WTC11 (cell line): ENCODE measurements at regions not wholly inside any gene's neighbourhood (a gene's known extent, or its start where the extent isn't known, plus 50 kb on each side); places are given as distances from the start of the nearest gene placed in this dataset.

Experiments
- ATAC-seq: fragments of 200-7000 bp; cut with Tn5 transposase; 2 replicates; pipeline ENCODE4 v1.10.0; 2021; ENCODE audit warnings: mild to moderate bottlenecking, moderate library complexity
- CTCF ChIA-PET: fragments of 300-600 bp; sonication (Branson Sonifier 250); formaldehyde crosslinking; loops from one replicate; lab custom pipeline; 2021; ENCODE audit warnings: antibody characterized with exemption; lab: Charles Lee
- POLR2A ChIA-PET: fragments of 350-600 bp; sonication (Branson Sonifier 250); formaldehyde crosslinking; loops from one replicate; lab custom pipeline; 2021; ENCODE audit warnings: antibody characterized with exemption; lab: Charles Lee
- DNase-seq: peaks from one replicate; pipeline ENCODE4 v3.0.0; 2021; ENCODE audit warnings: low spot score
- H3K27ac Mint-ChIP-seq: 2 replicates; pipeline ENCODE4 v1.8.0; 2021; ENCODE audit warnings: mixed read lengths
- H3K27me3 Mint-ChIP-seq: 2 replicates; pipeline ENCODE4 v1.8.0; 2021; ENCODE audit warnings: low read depth, mild to moderate bottlenecking, moderate library complexity, mixed read lengths
- H3K36me3 Mint-ChIP-seq: 2 replicates; pipeline ENCODE4 v1.8.0; 2021; ENCODE audit warnings: mixed read lengths
- H3K4me1 Mint-ChIP-seq: 2 replicates; pipeline ENCODE4 v1.8.0; 2022; ENCODE audit warnings: mixed read lengths
- H3K4me3 Mint-ChIP-seq: 2 replicates; pipeline ENCODE4 v1.8.0; 2021; ENCODE audit warnings: mild to moderate bottlenecking, moderate library complexity, mixed read lengths
- H3K9me3 Mint-ChIP-seq: 2 replicates; pipeline ENCODE4 v1.8.0; 2021; ENCODE audit warnings: mixed read lengths
- CDX4 ChIP-seq: fragments of 250-450 bp; sonication (Bioruptor Pico); IDR thresholded peaks from 2 replicates; pipeline ENCODE4 v1.9.0; 2021; ENCODE audit warnings: moderate library complexity, mild to moderate bottlenecking, inconsistent platforms, borderline replicate concordance
- KAT7 ChIP-seq: sonication (generic); formaldehyde crosslinking; IDR thresholded peaks from 2 replicates; pipeline ENCODE4 v1.8.1; 2023; ENCODE audit warnings: missing genetic modification reagents, mild to moderate bottlenecking, borderline replicate concordance
- NR1H2 ChIP-seq: sonication (generic); formaldehyde crosslinking; IDR thresholded peaks from 2 replicates; pipeline ENCODE4 v1.9.0; 2021; ENCODE audit warnings: mild to moderate bottlenecking, moderate library complexity, missing genetic modification reagents
- RELA ChIP-seq: sonication (generic); formaldehyde crosslinking; IDR thresholded peaks from 2 replicates; pipeline ENCODE4 v1.8.1; 2022; ENCODE audit warnings: missing genetic modification reagents, mild to moderate bottlenecking, borderline replicate concordance
- SMAD4 ChIP-seq: sonication (generic); formaldehyde crosslinking; IDR thresholded peaks from 2 replicates; pipeline ENCODE4 v1.8.0; 2022; ENCODE audit warnings: mild to moderate bottlenecking, missing genetic modification reagents
- SP1 ChIP-seq: sonication (generic); formaldehyde crosslinking; conservative IDR thresholded peaks from 2 replicates; pipeline ENCODE4 v1.8.1; 2022; ENCODE audit warnings: missing genetic modification reagents
- TEAD1 ChIP-seq: sonication (generic); formaldehyde crosslinking; IDR thresholded peaks from 2 replicates; pipeline ENCODE4 v1.8.0; 2022; ENCODE audit warnings: mild to moderate bottlenecking, missing genetic modification reagents
- TP53 ChIP-seq: sonication (generic); formaldehyde crosslinking; IDR thresholded peaks from 2 replicates; pipeline ENCODE4 v1.8.1; 2023; ENCODE audit warnings: mild to moderate bottlenecking, missing genetic modification reagents
- ZNF425 ChIP-seq: fragments of 250-450 bp; sonication (Bioruptor Pico); conservative IDR thresholded peaks from 2 replicates; pipeline ENCODE4 v1.9.0; 2021; ENCODE audit warnings: mild to moderate bottlenecking
- ZNF671 ChIP-seq: fragments of 250-450 bp; sonication (Bioruptor Pico); IDR thresholded peaks from 2 replicates; pipeline ENCODE4 v1.8.0; 2021; ENCODE audit warnings: mild to moderate bottlenecking
- TF ChIP-seq, protein P1 (sequence below): sonication (generic); formaldehyde crosslinking; conservative IDR thresholded peaks from 2 replicates; pipeline ENCODE4 v1.8.1; 2023; ENCODE audit warnings: mild to moderate bottlenecking, low read depth, missing genetic modification reagents, moderate library complexity
- TF ChIP-seq, protein P2 (sequence below): sonication (generic); formaldehyde crosslinking; IDR thresholded peaks from 2 replicates; pipeline ENCODE4 v1.8.1; 2022; ENCODE audit warnings: mild to moderate bottlenecking, moderate library complexity, missing genetic modification reagents
- TF ChIP-seq, protein P3 (sequence below): sonication (generic); formaldehyde crosslinking; IDR thresholded peaks from 2 replicates; pipeline ENCODE4 v1.8.0; 2022; ENCODE audit warnings: mild to moderate bottlenecking, missing genetic modification reagents
- TF ChIP-seq, protein P4 (sequence below): fragments of 250-450 bp; sonication (Bioruptor Pico); IDR thresholded peaks from 2 replicates; pipeline ENCODE4 v1.9.0; 2021; ENCODE audit warnings: mild to moderate bottlenecking
- TF ChIP-seq, protein P5 (sequence below): sonication (generic); formaldehyde crosslinking; IDR thresholded peaks from 2 replicates; pipeline ENCODE4 v1.8.1; 2023; ENCODE audit warnings: mild to moderate bottlenecking, missing genetic modification reagents, borderline replicate concordance
- TF ChIP-seq, protein P6 (sequence below): sonication (generic); formaldehyde crosslinking; IDR thresholded peaks from 2 replicates; pipeline ENCODE4 v1.8.1; 2022; ENCODE audit warnings: mild to moderate bottlenecking, missing genetic modification reagents, moderate library complexity, borderline replicate concordance

GRCh38 chr7:156163747-156164146, 351.5 kb upstream of the SHH start:
- Mint-ChIP-seq H3K36me3 (peaks cover 20% of the 10 kb centered on the region), H3K27ac (no peak overlapping the region), H3K9me3 (peaks cover 56% of the 10 kb centered on the region), H3K27me3 (peaks cover 10% of the 10 kb centered on the region), H3K4me3 (no peak overlapping the region), H3K4me1 (no peaks in the 10 kb centered on the region)
- TF ChIP-seq ZNF425 (CRISPR knock-in tag): no peak
- TF ChIP-seq, protein P1, sequence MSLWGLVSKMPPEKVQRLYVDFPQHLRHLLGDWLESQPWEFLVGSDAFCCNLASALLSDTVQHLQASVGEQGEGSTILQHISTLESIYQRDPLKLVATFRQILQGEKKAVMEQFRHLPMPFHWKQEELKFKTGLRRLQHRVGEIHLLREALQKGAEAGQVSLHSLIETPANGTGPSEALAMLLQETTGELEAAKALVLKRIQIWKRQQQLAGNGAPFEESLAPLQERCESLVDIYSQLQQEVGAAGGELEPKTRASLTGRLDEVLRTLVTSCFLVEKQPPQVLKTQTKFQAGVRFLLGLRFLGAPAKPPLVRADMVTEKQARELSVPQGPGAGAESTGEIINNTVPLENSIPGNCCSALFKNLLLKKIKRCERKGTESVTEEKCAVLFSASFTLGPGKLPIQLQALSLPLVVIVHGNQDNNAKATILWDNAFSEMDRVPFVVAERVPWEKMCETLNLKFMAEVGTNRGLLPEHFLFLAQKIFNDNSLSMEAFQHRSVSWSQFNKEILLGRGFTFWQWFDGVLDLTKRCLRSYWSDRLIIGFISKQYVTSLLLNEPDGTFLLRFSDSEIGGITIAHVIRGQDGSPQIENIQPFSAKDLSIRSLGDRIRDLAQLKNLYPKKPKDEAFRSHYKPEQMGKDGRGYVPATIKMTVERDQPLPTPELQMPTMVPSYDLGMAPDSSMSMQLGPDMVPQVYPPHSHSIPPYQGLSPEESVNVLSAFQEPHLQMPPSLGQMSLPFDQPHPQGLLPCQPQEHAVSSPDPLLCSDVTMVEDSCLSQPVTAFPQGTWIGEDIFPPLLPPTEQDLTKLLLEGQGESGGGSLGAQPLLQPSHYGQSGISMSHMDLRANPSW: no peak
- TF ChIP-seq KAT7 (CRISPR knock-in tag): no peak
- no peak for TF ChIP-seq SMAD4 (CRISPR knock-in tag)
- TF ChIP-seq CDX4 (CRISPR knock-in tag): no peak
- TF ChIP-seq, protein P2, sequence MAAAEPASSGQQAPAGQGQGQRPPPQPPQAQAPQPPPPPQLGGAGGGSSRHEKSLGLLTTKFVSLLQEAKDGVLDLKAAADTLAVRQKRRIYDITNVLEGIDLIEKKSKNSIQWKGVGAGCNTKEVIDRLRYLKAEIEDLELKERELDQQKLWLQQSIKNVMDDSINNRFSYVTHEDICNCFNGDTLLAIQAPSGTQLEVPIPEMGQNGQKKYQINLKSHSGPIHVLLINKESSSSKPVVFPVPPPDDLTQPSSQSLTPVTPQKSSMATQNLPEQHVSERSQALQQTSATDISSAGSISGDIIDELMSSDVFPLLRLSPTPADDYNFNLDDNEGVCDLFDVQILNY (CRISPR knock-in tag): no peak
- CTCF ChIA-PET: interaction anchor here (0.6 kb wide), 1 partner anchor 20 kb away, joined by 3 read pairs; no protein-coding TSS in a partner anchor
- DNase-seq: no peak
- ATAC-seq: no peak
- POLR2A ChIA-PET: no interaction called here

GRCh38 chr7:156162451-156162850, 350.2 kb upstream of the SHH start:
- peaks cover 68% of the 10 kb centered on the region for H3K9me3 Mint-ChIP-seq
- TF ChIP-seq TEAD1 (CRISPR knock-in tag) (no peak), TP53 (CRISPR knock-in tag) (no peak), ZNF671 (CRISPR knock-in tag) (no peak), RELA (CRISPR knock-in tag) (no peak), NR1H2 (CRISPR knock-in tag) (no peak), SP1 (CRISPR knock-in tag) (no peak)
- TF ChIP-seq, protein P3, sequence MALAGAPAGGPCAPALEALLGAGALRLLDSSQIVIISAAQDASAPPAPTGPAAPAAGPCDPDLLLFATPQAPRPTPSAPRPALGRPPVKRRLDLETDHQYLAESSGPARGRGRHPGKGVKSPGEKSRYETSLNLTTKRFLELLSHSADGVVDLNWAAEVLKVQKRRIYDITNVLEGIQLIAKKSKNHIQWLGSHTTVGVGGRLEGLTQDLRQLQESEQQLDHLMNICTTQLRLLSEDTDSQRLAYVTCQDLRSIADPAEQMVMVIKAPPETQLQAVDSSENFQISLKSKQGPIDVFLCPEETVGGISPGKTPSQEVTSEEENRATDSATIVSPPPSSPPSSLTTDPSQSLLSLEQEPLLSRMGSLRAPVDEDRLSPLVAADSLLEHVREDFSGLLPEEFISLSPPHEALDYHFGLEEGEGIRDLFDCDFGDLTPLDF: no peak
- TF ChIP-seq, protein P4, sequence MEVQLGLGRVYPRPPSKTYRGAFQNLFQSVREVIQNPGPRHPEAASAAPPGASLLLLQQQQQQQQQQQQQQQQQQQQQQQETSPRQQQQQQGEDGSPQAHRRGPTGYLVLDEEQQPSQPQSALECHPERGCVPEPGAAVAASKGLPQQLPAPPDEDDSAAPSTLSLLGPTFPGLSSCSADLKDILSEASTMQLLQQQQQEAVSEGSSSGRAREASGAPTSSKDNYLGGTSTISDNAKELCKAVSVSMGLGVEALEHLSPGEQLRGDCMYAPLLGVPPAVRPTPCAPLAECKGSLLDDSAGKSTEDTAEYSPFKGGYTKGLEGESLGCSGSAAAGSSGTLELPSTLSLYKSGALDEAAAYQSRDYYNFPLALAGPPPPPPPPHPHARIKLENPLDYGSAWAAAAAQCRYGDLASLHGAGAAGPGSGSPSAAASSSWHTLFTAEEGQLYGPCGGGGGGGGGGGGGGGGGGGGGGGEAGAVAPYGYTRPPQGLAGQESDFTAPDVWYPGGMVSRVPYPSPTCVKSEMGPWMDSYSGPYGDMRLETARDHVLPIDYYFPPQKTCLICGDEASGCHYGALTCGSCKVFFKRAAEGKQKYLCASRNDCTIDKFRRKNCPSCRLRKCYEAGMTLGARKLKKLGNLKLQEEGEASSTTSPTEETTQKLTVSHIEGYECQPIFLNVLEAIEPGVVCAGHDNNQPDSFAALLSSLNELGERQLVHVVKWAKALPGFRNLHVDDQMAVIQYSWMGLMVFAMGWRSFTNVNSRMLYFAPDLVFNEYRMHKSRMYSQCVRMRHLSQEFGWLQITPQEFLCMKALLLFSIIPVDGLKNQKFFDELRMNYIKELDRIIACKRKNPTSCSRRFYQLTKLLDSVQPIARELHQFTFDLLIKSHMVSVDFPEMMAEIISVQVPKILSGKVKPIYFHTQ (CRISPR knock-in tag): no peak
- TF ChIP-seq, protein P5, sequence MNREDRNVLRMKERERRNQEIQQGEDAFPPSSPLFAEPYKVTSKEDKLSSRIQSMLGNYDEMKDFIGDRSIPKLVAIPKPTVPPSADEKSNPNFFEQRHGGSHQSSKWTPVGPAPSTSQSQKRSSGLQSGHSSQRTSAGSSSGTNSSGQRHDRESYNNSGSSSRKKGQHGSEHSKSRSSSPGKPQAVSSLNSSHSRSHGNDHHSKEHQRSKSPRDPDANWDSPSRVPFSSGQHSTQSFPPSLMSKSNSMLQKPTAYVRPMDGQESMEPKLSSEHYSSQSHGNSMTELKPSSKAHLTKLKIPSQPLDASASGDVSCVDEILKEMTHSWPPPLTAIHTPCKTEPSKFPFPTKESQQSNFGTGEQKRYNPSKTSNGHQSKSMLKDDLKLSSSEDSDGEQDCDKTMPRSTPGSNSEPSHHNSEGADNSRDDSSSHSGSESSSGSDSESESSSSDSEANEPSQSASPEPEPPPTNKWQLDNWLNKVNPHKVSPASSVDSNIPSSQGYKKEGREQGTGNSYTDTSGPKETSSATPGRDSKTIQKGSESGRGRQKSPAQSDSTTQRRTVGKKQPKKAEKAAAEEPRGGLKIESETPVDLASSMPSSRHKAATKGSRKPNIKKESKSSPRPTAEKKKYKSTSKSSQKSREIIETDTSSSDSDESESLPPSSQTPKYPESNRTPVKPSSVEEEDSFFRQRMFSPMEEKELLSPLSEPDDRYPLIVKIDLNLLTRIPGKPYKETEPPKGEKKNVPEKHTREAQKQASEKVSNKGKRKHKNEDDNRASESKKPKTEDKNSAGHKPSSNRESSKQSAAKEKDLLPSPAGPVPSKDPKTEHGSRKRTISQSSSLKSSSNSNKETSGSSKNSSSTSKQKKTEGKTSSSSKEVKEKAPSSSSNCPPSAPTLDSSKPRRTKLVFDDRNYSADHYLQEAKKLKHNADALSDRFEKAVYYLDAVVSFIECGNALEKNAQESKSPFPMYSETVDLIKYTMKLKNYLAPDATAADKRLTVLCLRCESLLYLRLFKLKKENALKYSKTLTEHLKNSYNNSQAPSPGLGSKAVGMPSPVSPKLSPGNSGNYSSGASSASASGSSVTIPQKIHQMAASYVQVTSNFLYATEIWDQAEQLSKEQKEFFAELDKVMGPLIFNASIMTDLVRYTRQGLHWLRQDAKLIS (CRISPR knock-in tag): no peak
- TF ChIP-seq, protein P6, sequence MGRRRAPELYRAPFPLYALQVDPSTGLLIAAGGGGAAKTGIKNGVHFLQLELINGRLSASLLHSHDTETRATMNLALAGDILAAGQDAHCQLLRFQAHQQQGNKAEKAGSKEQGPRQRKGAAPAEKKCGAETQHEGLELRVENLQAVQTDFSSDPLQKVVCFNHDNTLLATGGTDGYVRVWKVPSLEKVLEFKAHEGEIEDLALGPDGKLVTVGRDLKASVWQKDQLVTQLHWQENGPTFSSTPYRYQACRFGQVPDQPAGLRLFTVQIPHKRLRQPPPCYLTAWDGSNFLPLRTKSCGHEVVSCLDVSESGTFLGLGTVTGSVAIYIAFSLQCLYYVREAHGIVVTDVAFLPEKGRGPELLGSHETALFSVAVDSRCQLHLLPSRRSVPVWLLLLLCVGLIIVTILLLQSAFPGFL (CRISPR knock-in tag): no peak
- H3K27me3 Mint-ChIP-seq: peaks cover 10% of the 10 kb centered on the region
- ChIA-PET CTCF (no interaction called here), POLR2A (no interaction called here)
- peaks cover 28% of the 10 kb centered on the region for H3K36me3 Mint-ChIP-seq
- DNase-seq: no peak
- no peak for ATAC-seq
- no peaks in the 10 kb centered on the region for H3K4me1 Mint-ChIP-seq
- no peak overlapping the region for H3K27ac Mint-ChIP-seq
- no peak overlapping the region for H3K4me3 Mint-ChIP-seq
